Vagina (tissue), 2 donors: ENCODE measurements at regions not wholly inside any gene's neighbourhood (a gene's known extent, or its start where the extent isn't known, plus 50 kb on each side); places are given as distances from the start of the nearest gene placed in this dataset.

Experiments used
- DNase-seq, 2 donors: peaks; one replicate each; pipeline ENCODE4 v3.0.0-alpha.2; 2017; ENCODE audit errors: extremely low spot score in 2 of 2
- H3K27ac ChIP-seq: fragments of 200-600 bp; sonication (generic); one replicate; pipeline ENCODE4 v1.5.1; 2019
- H3K27me3 ChIP-seq: fragments of 200-600 bp; sonication (generic); one replicate; pipeline ENCODE4 v1.5.1; 2019
- H3K36me3 ChIP-seq, 2 donors: fragments of 200-600 bp; sonication (generic); one replicate each; pipeline ENCODE4 v1.5.1; 2017 to 2019
- H3K4me1 ChIP-seq: fragments of 200-600 bp; sonication (generic); one replicate; pipeline ENCODE4 v1.5.1; 2019
- H3K4me3 ChIP-seq, 2 donors: fragments of 200-600 bp; sonication (generic); 1 replicate in 1 of 2; 2 replicates in 1 of 2; pipeline ENCODE4 v1.5.1; 2016 to 2019
- H3K9me3 ChIP-seq: fragments of 200-600 bp; sonication (generic); one replicate; pipeline ENCODE4 v1.5.1; 2019
- CTCF ChIP-seq, 3 experiments: fragments of 450-650 bp in 2 of 3; fragments of 200-600 bp in 1 of 3; sonication (generic) in 1 of 3; IDR thresholded peaks; one replicate each; pipeline ENCODE4 v1.5.1; 2017 to 2019; ENCODE audit warnings: antibody characterized with exemption in 3 of 3, mild to moderate bottlenecking in 2 of 3, moderate library complexity in 2 of 3
- POLR2A ChIP-seq, 2 donors: fragments of 450-650 bp; IDR thresholded peaks; one replicate each; pipeline ENCODE4 v1.6.1; 2017; ENCODE audit warnings: antibody characterized with exemption in 2 of 2, mild to moderate bottlenecking in 2 of 2, moderate library complexity in 2 of 2
- POLR2AphosphoS5 ChIP-seq, 2 donors: sonication (generic); formaldehyde crosslinking; IDR thresholded peaks; one replicate each; pipeline ENCODE4 v1.9.0; 2017; ENCODE audit warnings: antibody characterized with exemption in 2 of 2, mild to moderate bottlenecking in 2 of 2, low read depth in 1 of 2; ENCODE audit not compliant: insufficient read depth in 1 of 2
- intact Hi-C: fragments of 100-400 bp; cut with DNase I; formaldehyde crosslinking; loops from one replicate; pipeline ENCODE4 v1.15.1; 2023

- intact Hi-C loops: no loop called here
- DNase-seq: no peak
- Histone ChIP-seq H3K9me3 (no peaks in the 10 kb centered on the region), H3K4me1 (no peaks in the 10 kb centered on the region), H3K36me3 (no peaks in the 10 kb centered on the region), H3K27me3 (no peaks in the 10 kb centered on the region), H3K4me3 (no peak overlapping the region), H3K27ac (no peak overlapping the region)
- no peak for TF ChIP-seq POLR2AphosphoS5 (IDR thresholded peaks at IDR 0.05; ENCODE audit: insufficient read depth in 1 of 2, low read depth in 1 of 2)
- no peak for TF ChIP-seq CTCF (IDR thresholded peaks at IDR 0.05)
- no peak for TF ChIP-seq POLR2A (IDR thresholded peaks at IDR 0.05)
Observed at GRCh38 chr11:97893612-97894011, 1127.1 kb upstream of the CNTN5 start.

- no peaks in the 10 kb centered on the region for H3K36me3 ChIP-seq
- no peak for TF ChIP-seq CTCF (IDR thresholded peaks at IDR 0.05)
- TF ChIP-seq POLR2AphosphoS5 (IDR thresholded peaks at IDR 0.05; ENCODE audit: insufficient read depth in 1 of 2, low read depth in 1 of 2): no peak
- no peaks in the 10 kb centered on the region for H3K9me3 ChIP-seq
- H3K4me1 ChIP-seq: no peaks in the 10 kb centered on the region
- intact Hi-C loops: no loop called here
- H3K27me3 ChIP-seq: no peaks in the 10 kb centered on the region
- H3K27ac ChIP-seq: no peak overlapping the region
- H3K4me3 ChIP-seq: no peak overlapping the region
- DNase-seq: no peak
Observed at GRCh38 chr11:97894978-97895377, 1125.8 kb upstream of the CNTN5 start.

GRCh38 chr11:97895572-97895971 lies 1125.2 kb upstream of the CNTN5 start:
- Histone ChIP-seq H3K4me1 (no peaks in the 10 kb centered on the region), H3K9me3 (no peaks in the 10 kb centered on the region), H3K4me3 (no peak overlapping the region), H3K27ac (no peak overlapping the region), H3K36me3 (no peaks in the 10 kb centered on the region), H3K27me3 (no peaks in the 10 kb centered on the region)
- TF ChIP-seq POLR2AphosphoS5 (IDR thresholded peaks at IDR 0.05; ENCODE audit: insufficient read depth in 1 of 2, low read depth in 1 of 2) (no peak), CTCF (IDR thresholded peaks at IDR 0.05) (no peak), POLR2A (IDR thresholded peaks at IDR 0.05) (no peak)
- intact Hi-C loops: no loop called here
- DNase-seq: no peak

- H3K4me3 ChIP-seq: no peak overlapping the region
- DNase-seq: no peak
- no peaks in the 10 kb centered on the region for H3K4me1 ChIP-seq
- H3K27me3 ChIP-seq: no peaks in the 10 kb centered on the region
- no peak overlapping the region for H3K27ac ChIP-seq
- intact Hi-C loops: no loop called here
- TF ChIP-seq CTCF (IDR thresholded peaks at IDR 0.05) (no peak), POLR2A (IDR thresholded peaks at IDR 0.05) (no peak), POLR2AphosphoS5 (IDR thresholded peaks at IDR 0.05; ENCODE audit: insufficient read depth in 1 of 2, low read depth in 1 of 2) (no peak)
- no peaks in the 10 kb centered on the region for H3K36me3 ChIP-seq
- no peaks in the 10 kb centered on the region for H3K9me3 ChIP-seq
Observed at GRCh38 chr11:97902828-97903227, 1117.9 kb upstream of the CNTN5 start.

GRCh38 chr11:97905101-97905500 lies 1115.6 kb upstream of the CNTN5 start:
- H3K36me3 ChIP-seq: no peaks in the 10 kb centered on the region
- DNase-seq: no peak

More at GRCh38 chr11:97905101-97905500, 1115.6 kb upstream of the CNTN5 start:
- no peak overlapping the region for H3K27ac ChIP-seq
- no peaks in the 10 kb centered on the region for H3K9me3 ChIP-seq
- no peaks in the 10 kb centered on the region for H3K27me3 ChIP-seq
- no peaks in the 10 kb centered on the region for H3K4me1 ChIP-seq
- intact Hi-C loops: no loop called here
- TF ChIP-seq POLR2AphosphoS5 (IDR thresholded peaks at IDR 0.05; ENCODE audit: insufficient read depth in 1 of 2, low read depth in 1 of 2) (no peak), CTCF (IDR thresholded peaks at IDR 0.05) (no peak), POLR2A (IDR thresholded peaks at IDR 0.05) (no peak)
- H3K4me3 ChIP-seq: no peak overlapping the region
